ENCODE measurements at regions not wholly inside any gene's neighbourhood (a gene's known extent, or its start where the extent isn't known, plus 50 kb on each side); places are given as distances from the start of the nearest gene placed in this dataset.

GRCh38 chrX:145532176-145532780 is 285.0 kb downstream of the SPANXN1 start:
- Histone ChIP-seq H3K4me1 (ENCODE audit: low read depth) (no peaks in the 10 kb centered on the region), H3K27ac (no peak overlapping the region), H3K4me3 (no peak overlapping the region), H3K36me3 (no peaks in the 10 kb centered on the region), H3K9me3 (ENCODE audit: low read depth) (no peaks in the 10 kb centered on the region), H3K27me3 (no peaks in the 10 kb centered on the region)
- no peak for DNase-seq (ENCODE audit: low read depth in 1 of 2, low spot score in 1 of 2)
- no peak for TF ChIP-seq CTCF (IDR thresholded peaks at IDR 0.05; ENCODE audit: low read depth, low read length)

GRCh38 chrX:145533534-145533933 is 284.1 kb upstream of the SLITRK2 start:
- Histone ChIP-seq H3K27ac (no peak overlapping the region), H3K36me3 (no peaks in the 10 kb centered on the region), H3K4me3 (no peak overlapping the region), H3K4me1 (ENCODE audit: low read depth) (no peaks in the 10 kb centered on the region), H3K27me3 (no peaks in the 10 kb centered on the region), H3K9me3 (ENCODE audit: low read depth) (no peaks in the 10 kb centered on the region)
- no peak for TF ChIP-seq CTCF (IDR thresholded peaks at IDR 0.05; ENCODE audit: low read depth, low read length)
- DNase-seq (ENCODE audit: low read depth in 1 of 2, low spot score in 1 of 2): no peak

GRCh38 chrX:145549496-145549895 is 268.1 kb upstream of the SLITRK2 start:
- H3K4me3 ChIP-seq: no peak overlapping the region
- no peak for TF ChIP-seq CTCF (IDR thresholded peaks at IDR 0.05; ENCODE audit: low read depth, low read length)
- no peaks in the 10 kb centered on the region for H3K4me1 ChIP-seq (ENCODE audit: low read depth)
- H3K27me3 ChIP-seq: no peaks in the 10 kb centered on the region
- no peak for DNase-seq (ENCODE audit: low read depth in 1 of 2, low spot score in 1 of 2)
- no peaks in the 10 kb centered on the region for H3K9me3 ChIP-seq (ENCODE audit: low read depth)
- no peak overlapping the region for H3K27ac ChIP-seq
- no peaks in the 10 kb centered on the region for H3K36me3 ChIP-seq

GRCh38 chrX:145552643-145553042 is 265.0 kb upstream of the SLITRK2 start:
- Histone ChIP-seq H3K27ac (no peak overlapping the region), H3K9me3 (ENCODE audit: low read depth) (no peaks in the 10 kb centered on the region), H3K4me1 (ENCODE audit: low read depth) (no peaks in the 10 kb centered on the region), H3K4me3 (no peak overlapping the region), H3K36me3 (no peaks in the 10 kb centered on the region), H3K27me3 (no peaks in the 10 kb centered on the region)
- DNase-seq (ENCODE audit: low read depth in 1 of 2, low spot score in 1 of 2): no peak
- TF ChIP-seq CTCF (IDR thresholded peaks at IDR 0.05; ENCODE audit: low read depth, low read length): no peak

- DNase-seq (ENCODE audit: low read depth in 1 of 2, low spot score in 1 of 2): no peak
- no peak for TF ChIP-seq CTCF (IDR thresholded peaks at IDR 0.05; ENCODE audit: low read depth, low read length)
- no peaks in the 10 kb centered on the region for H3K9me3 ChIP-seq (ENCODE audit: low read depth)
- H3K4me3 ChIP-seq: no peak overlapping the region
- H3K36me3 ChIP-seq: no peaks in the 10 kb centered on the region
- H3K27me3 ChIP-seq: no peaks in the 10 kb centered on the region
- H3K4me1 ChIP-seq (ENCODE audit: low read depth): no peaks in the 10 kb centered on the region
- H3K27ac ChIP-seq: no peak overlapping the region
Measured at GRCh38 chrX:145553702-145554101, 263.9 kb upstream of the SLITRK2 start.

GRCh38 chrX:145563159-145563558 is 254.5 kb upstream of the SLITRK2 start:
- no peaks in the 10 kb centered on the region for H3K27me3 ChIP-seq
- TF ChIP-seq CTCF (IDR thresholded peaks at IDR 0.05; ENCODE audit: low read depth, low read length): no peak
- peaks cover 3% of the 10 kb centered on the region for H3K9me3 ChIP-seq (ENCODE audit: low read depth)
- DNase-seq (ENCODE audit: low read depth in 1 of 2, low spot score in 1 of 2): no peak
- no peaks in the 10 kb centered on the region for H3K4me1 ChIP-seq (ENCODE audit: low read depth)
- no peaks in the 10 kb centered on the region for H3K36me3 ChIP-seq
- H3K4me3 ChIP-seq: no peak overlapping the region
- H3K27ac ChIP-seq: no peak overlapping the region

All from cardiac muscle cell (in vitro differentiated cells and primary cell).